Ovary (tissue), 7 donors: ENCODE measurements at regions not wholly inside any gene's neighbourhood (a gene's known extent, or its start where the extent isn't known, plus 50 kb on each side); places are given as distances from the start of the nearest gene placed in this dataset.

Source experiments
- DNase-seq, 5 donors: peaks; one replicate each; pipeline ENCODE4 v3.0.0-alpha.2; 2019 to 2020
- H3K27ac ChIP-seq, 2 donors: fragments of 200-600 bp; one replicate each; pipeline versions ENCODE4 v1.5.1 to v1.8.0; 2019 to 2022
- H3K27me3 ChIP-seq: fragments of 200-600 bp; one replicate; pipeline ENCODE4 v1.8.0; 2022
- H3K36me3 ChIP-seq: fragments of 200-600 bp; sonication (generic); one replicate; pipeline ENCODE4 v1.5.1; 2019
- H3K4me1 ChIP-seq: one replicate; pipeline ENCODE4 v1.8.1; 2013; ENCODE audit warnings: mild to moderate bottlenecking, moderate library complexity; ENCODE audit not compliant: insufficient read depth
- H3K4me3 ChIP-seq: fragments of 200-600 bp; sonication (generic); one replicate; pipeline ENCODE4 v1.5.1; 2017
- H3K9me3 ChIP-seq, 2 donors: fragments of 200-600 bp in 1 of 2; sonication (generic) in 1 of 2; one replicate each; pipeline versions ENCODE4 v1.5.1 to v1.8.1; 2013 to 2019; ENCODE audit warnings: mild to moderate bottlenecking in 1 of 2, moderate library complexity in 1 of 2
- EP300 ChIP-seq: sonication (generic); formaldehyde crosslinking; IDR thresholded peaks from one replicate; pipeline ENCODE4 v1.6.1; 2017; ENCODE audit warnings: antibody characterized with exemption
- POLR2A ChIP-seq: fragments of 450-650 bp; IDR thresholded peaks from one replicate; pipeline ENCODE4 v1.6.1; 2017; ENCODE audit warnings: antibody characterized with exemption, mild to moderate bottlenecking, moderate library complexity
- WGBS, 3 donors: extraction: QIAGEN DNeasy Blood & Tissue Kit in 1 of 3; methylation state at CpG; one replicate each; pipeline versions ENCODE4 v1.1.5 to v1.1.7; 2013 to 2017; 5-methylcytosine and 5-hydroxymethylcytosine counted together
- intact Hi-C, 4 donors: fragments of 100-400 bp; cut with DNase I; formaldehyde crosslinking; loops; one replicate each; pipeline versions ENCODE4 v1.11.0 to v1.15.1; 2022 to 2023
- TF ChIP-seq, protein P1 (sequence below), 3 donors: fragments of 450-650 bp in 2 of 3; fragments of 200-600 bp in 1 of 3; IDR thresholded peaks; one replicate each; pipeline versions ENCODE4 v1.5.1 to v1.8.0; 2016 to 2022; ENCODE audit warnings: antibody characterized with exemption in 3 of 3, mild to moderate bottlenecking in 1 of 3
- donor health status: DM: no; HTN: no; CAD: no; lungs with moderate emphysema.
- donor health status: DM: no; HTN: no; CAD: no.
- donor health status: Bipolar disorder and iron deficiency.
- donor health status: DM: no; HTN: no; CAD: no.
- donor health status: DM: yes; HTN: yes; CAD: no.

DNA sequence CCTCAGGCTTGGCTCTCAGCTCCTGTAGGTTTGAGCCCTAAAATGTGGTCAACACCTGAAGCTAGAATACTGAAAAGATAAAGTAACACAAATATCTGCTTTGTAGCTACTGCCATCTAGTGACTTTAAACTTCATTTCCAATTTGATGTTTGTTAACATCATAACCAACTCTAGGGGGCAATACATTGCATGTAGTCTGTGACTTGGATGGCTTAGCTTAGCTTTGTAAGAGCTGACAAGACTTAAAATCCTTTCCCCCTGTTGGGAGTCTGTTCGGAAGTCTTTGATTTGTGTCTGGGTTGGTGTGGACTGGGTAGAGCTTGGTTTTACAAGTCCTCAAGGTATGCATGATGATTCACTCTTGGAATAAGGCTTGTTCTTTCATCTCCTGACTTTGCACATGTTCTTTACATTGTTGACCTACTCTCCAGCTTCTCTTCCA, 51.7 kb downstream of the SCN11A start:
- TF ChIP-seq POLR2A (no peak), EP300 (no peak)
- TF ChIP-seq, protein P1, sequence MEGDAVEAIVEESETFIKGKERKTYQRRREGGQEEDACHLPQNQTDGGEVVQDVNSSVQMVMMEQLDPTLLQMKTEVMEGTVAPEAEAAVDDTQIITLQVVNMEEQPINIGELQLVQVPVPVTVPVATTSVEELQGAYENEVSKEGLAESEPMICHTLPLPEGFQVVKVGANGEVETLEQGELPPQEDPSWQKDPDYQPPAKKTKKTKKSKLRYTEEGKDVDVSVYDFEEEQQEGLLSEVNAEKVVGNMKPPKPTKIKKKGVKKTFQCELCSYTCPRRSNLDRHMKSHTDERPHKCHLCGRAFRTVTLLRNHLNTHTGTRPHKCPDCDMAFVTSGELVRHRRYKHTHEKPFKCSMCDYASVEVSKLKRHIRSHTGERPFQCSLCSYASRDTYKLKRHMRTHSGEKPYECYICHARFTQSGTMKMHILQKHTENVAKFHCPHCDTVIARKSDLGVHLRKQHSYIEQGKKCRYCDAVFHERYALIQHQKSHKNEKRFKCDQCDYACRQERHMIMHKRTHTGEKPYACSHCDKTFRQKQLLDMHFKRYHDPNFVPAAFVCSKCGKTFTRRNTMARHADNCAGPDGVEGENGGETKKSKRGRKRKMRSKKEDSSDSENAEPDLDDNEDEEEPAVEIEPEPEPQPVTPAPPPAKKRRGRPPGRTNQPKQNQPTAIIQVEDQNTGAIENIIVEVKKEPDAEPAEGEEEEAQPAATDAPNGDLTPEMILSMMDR (IDR thresholded peaks at IDR 0.05), result peak in 1 of 3 donors; percentile 80
- H3K27ac ChIP-seq, result no peak overlapping the region
- H3K4me3 ChIP-seq, result no peak overlapping the region
- no peaks in the 10 kb centered on the region for H3K27me3 ChIP-seq
- H3K36me3 ChIP-seq, result no peaks in the 10 kb centered on the region
- H3K4me1 ChIP-seq, result no peaks in the 10 kb centered on the region
- no peaks in the 10 kb centered on the region for H3K9me3 ChIP-seq
- intact Hi-C loops, result no loop called here
- WGBS, 3 donors, result 12 to 31% (median 23%) methylated on average over 1 of the region's 1 CpG
- no peak for DNase-seq

DNA sequence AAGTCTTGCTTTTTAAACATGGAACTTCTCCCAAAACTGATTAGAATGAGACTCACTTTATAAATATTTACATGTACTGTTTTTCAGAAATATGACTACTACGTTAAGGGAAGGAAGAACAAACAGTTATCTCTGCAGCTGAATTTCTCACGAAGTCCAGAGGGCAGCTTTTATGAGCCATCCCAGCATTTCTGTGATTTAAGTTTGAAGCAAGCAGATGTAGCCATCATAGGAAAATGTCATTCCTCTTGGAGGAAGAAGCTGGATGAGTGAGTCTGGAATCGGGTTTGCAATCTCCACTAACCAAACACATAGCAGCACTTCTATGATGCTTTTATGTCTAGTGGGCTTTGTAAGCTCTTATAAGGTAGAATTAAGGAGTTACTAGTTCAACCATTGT, 53.7 kb downstream of the SCN11A start:
- no peak for DNase-seq
- intact Hi-C loops, result loop anchor here in 1 of 4 donors (10.0 kb wide), 1 partner anchor 473 kb away; no protein-coding TSS in a partner anchor
- Histone ChIP-seq H3K9me3 (no peaks in the 10 kb centered on the region), H3K36me3 (no peaks in the 10 kb centered on the region), H3K4me3 (no peak overlapping the region), H3K4me1 (no peaks in the 10 kb centered on the region), H3K27ac (no peak overlapping the region), H3K27me3 (no peaks in the 10 kb centered on the region)
- TF ChIP-seq EP300, result no peak
- TF ChIP-seq, protein P1 (IDR thresholded peaks at IDR 0.05), result no peak
- no peak for TF ChIP-seq POLR2A
- 7 to 14% (median 12%) methylated on average over 3 of the region's 3 CpGs for WGBS, 3 donors

DNA sequence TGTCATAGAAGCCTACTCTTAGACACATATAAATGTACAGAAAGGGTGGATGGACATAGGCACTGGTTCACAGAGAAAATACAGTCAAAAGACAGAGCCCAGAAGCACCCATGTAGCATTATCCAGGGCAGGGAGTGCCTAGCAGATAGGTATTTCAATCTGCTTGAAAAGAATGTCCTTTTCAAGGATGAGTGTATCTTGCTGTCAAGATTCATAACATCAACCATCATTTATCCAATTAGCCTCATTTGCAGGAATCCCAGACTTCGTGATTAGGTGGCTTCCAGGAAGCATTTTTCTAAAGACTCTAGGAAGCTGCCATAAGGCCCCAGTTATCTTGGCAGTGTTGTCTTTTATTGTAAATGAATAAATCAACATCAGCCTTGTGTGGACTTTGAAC, 55.6 kb downstream of the SCN11A start:
- no peaks in the 10 kb centered on the region for H3K9me3 ChIP-seq
- no peaks in the 10 kb centered on the region for H3K36me3 ChIP-seq
- 77 to 88% (median 83%) methylated on average over 1 of the region's 1 CpG for WGBS, 3 donors
- intact Hi-C loops, result loop anchor here in 1 of 4 donors (10.0 kb wide), 1 partner anchor 471 kb away; no protein-coding TSS in a partner anchor
- H3K27ac ChIP-seq, result no peak overlapping the region
- TF ChIP-seq EP300 (no peak), POLR2A (no peak)
- TF ChIP-seq, protein P1 (IDR thresholded peaks at IDR 0.05), result no peak
- H3K27me3 ChIP-seq, result no peaks in the 10 kb centered on the region
- no peak overlapping the region for H3K4me3 ChIP-seq
- no peaks in the 10 kb centered on the region for H3K4me1 ChIP-seq
- DNase-seq, result no peak

DNA sequence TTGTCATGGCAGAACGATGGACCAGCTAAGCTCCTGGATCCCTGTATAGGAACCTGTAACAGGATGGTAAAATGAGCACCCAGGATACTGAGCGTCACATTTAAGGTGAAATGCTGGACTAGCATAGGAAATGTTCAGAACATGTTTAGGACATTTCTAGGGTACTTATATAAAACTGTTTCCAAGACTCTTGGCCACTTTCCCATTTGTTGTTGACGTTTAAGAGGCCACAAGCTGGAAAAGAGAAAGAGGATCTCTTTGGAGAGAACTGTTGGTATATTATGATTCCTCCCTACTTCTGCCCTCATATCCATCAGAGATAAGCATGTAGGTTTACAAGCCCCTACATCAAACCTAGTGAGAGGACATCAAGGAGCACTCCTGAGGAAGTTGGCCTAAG, 57.5 kb downstream of the SCN11A start:
- Histone ChIP-seq H3K27ac (no peak overlapping the region), H3K4me3 (no peak overlapping the region), H3K27me3 (no peaks in the 10 kb centered on the region), H3K4me1 (no peaks in the 10 kb centered on the region), H3K9me3 (no peaks in the 10 kb centered on the region), H3K36me3 (no peaks in the 10 kb centered on the region)
- DNase-seq, result no peak
- WGBS, 3 donors, result 60 to 65% (median 63%) methylated on average over 3 of the region's 3 CpGs
- TF ChIP-seq EP300, result no peak
- TF ChIP-seq, protein P1 (IDR thresholded peaks at IDR 0.05), result no peak
- TF ChIP-seq POLR2A, result no peak
- intact Hi-C loops, result loop anchor here in 1 of 4 donors (10.0 kb wide), 1 partner anchor 469 kb away; no protein-coding TSS in a partner anchor
